Gastrocnemius medialis (tissue), 4 donors: ENCODE measurements at regions not wholly inside any gene's neighbourhood (a gene's known extent, or its start where the extent isn't known, plus 50 kb on each side); places are given as distances from the start of the nearest gene placed in this dataset.

ENCODE experiments used
- ATAC-seq, 2 donors: fragments of 150-250 bp; one replicate each; pipeline ENCODE4 v1.9.1; 2016
- DNase-seq, 2 donors: peaks; one replicate each; pipeline ENCODE4 v3.0.0-alpha.2; 2019
- H3K27ac ChIP-seq, 4 donors: fragments of 200-600 bp; sonication (generic); 1 replicate in 1 of 4; 2 replicates in 3 of 4; pipeline ENCODE4 v1.5.1; 2016 to 2018; ENCODE audit warnings: mild to moderate bottlenecking in 2 of 4, moderate library complexity in 1 of 4
- H3K27me3 ChIP-seq, 3 donors: fragments of 200-600 bp; sonication (generic) in 2 of 3; 1 replicate in 1 of 3; 2 replicates in 2 of 3; pipeline versions ENCODE4 v1.5.1 to v1.6.0; 2016 to 2019; ENCODE audit warnings: mild to moderate bottlenecking in 1 of 3, moderate library complexity in 1 of 3
- H3K36me3 ChIP-seq, 2 donors: fragments of 200-600 bp; sonication (generic) in 1 of 2; one replicate each; pipeline ENCODE4 v1.5.1; 2017 to 2018
- H3K4me1 ChIP-seq, 2 donors: fragments of 200-600 bp; sonication (generic) in 1 of 2; one replicate each; pipeline ENCODE4 v1.5.1; 2016 to 2017; ENCODE audit warnings: mild to moderate bottlenecking in 2 of 2
- H3K4me3 ChIP-seq, 4 donors: fragments of 200-600 bp; sonication (generic) in 3 of 4; 1 replicate in 1 of 4; 2 replicates in 3 of 4; pipeline ENCODE4 v1.5.1; 2016 to 2019; ENCODE audit warnings: mild to moderate bottlenecking in 2 of 4
- H3K9me3 ChIP-seq, 3 donors: fragments of 200-600 bp; sonication (generic) in 2 of 3; 1 replicate in 1 of 3; 2 replicates in 2 of 3; pipeline ENCODE4 v1.5.1; 2016 to 2019
- POLR2A ChIP-seq, 2 donors: fragments of 450-650 bp; IDR thresholded peaks; one replicate each; pipeline ENCODE4 v1.6.1; 2017; ENCODE audit warnings: antibody characterized with exemption in 2 of 2, mild to moderate bottlenecking in 2 of 2, moderate library complexity in 2 of 2
- in situ Hi-C, 4 donors: fragments of 200-750 bp; cut with MboI; loops; one replicate each; pipeline versions ENCODE4 v1.15.0 to v1.8.0; 2017; ENCODE audit warnings: low sequenced_read_pairs in 4 of 4
- intact Hi-C: fragments of 100-400 bp; cut with DNase I; formaldehyde crosslinking; loops from one replicate; pipeline ENCODE4 v1.15.1; 2023; ENCODE audit warnings: low total_unique reads
- TF ChIP-seq, protein P1 (sequence below), 5 experiments: fragments of 450-650 bp in 3 of 5; fragments of 200-600 bp in 2 of 5; sonication (generic) in 2 of 5; IDR thresholded peaks in 4 of 5; conservative IDR thresholded peaks in 1 of 5; 1 replicate in 4 of 5; 2 replicates in 1 of 5; pipeline ENCODE4 v1.5.1; 2016 to 2019; ENCODE audit warnings: antibody characterized with exemption in 5 of 5, mild to moderate bottlenecking in 3 of 5, moderate library complexity in 3 of 5

DNA sequence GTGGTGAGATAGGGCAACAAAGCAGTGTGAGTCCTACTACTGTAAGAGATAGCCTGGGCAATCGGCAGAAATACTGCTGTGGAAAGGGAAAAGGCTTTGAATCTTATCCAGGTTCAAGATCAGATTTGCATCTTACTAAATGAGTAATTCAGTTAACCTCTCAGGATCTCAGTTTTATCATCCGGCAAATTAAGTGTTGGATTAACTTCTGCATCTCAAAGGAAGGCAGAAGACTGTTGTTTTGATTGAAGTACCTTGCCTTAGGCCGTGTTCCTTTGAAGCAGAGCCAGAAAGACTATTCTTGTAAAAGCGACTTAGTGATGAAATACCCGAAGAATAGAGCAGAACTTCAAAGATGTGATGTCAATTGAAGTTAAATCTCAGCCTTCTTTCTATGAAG is 612.9 kb upstream of the USP24 start:
- Histone ChIP-seq H3K4me3 (no peak overlapping the region), H3K9me3 (no peaks in the 10 kb centered on the region), H3K27ac (no peak overlapping the region), H3K27me3 (no peaks in the 10 kb centered on the region), H3K36me3 (no peaks in the 10 kb centered on the region), H3K4me1 (no peaks in the 10 kb centered on the region)
- in situ Hi-C loops (no loop called here), intact Hi-C loops (no loop called here)
- DNase-seq, result no peak
- TF ChIP-seq, protein P1, sequence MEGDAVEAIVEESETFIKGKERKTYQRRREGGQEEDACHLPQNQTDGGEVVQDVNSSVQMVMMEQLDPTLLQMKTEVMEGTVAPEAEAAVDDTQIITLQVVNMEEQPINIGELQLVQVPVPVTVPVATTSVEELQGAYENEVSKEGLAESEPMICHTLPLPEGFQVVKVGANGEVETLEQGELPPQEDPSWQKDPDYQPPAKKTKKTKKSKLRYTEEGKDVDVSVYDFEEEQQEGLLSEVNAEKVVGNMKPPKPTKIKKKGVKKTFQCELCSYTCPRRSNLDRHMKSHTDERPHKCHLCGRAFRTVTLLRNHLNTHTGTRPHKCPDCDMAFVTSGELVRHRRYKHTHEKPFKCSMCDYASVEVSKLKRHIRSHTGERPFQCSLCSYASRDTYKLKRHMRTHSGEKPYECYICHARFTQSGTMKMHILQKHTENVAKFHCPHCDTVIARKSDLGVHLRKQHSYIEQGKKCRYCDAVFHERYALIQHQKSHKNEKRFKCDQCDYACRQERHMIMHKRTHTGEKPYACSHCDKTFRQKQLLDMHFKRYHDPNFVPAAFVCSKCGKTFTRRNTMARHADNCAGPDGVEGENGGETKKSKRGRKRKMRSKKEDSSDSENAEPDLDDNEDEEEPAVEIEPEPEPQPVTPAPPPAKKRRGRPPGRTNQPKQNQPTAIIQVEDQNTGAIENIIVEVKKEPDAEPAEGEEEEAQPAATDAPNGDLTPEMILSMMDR (IDR thresholded peaks at IDR 0.05 in 4 of 5, conservative IDR thresholded peaks at IDR 0.05 in 1 of 5), result no peak
- TF ChIP-seq POLR2A (IDR thresholded peaks at IDR 0.05), result no peak
- ATAC-seq, result no peak

DNA sequence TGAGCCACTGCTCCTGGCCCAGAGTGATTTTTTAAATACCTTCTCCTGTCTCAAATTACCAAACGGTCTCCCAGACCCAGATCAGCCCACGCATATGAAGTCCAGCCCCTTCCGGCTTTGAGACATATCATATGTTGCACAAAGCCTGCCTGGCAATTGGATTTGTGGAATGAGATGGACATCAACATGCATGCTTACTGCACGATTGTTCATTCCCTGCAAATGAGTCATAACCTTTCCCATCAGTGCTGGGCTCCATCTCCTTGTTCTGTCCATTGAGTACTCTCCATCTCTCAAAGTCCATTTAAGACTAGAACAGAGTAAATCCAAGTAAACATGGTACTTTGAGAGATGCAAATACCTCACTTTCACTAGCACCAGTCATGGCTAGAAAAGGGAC is 612.2 kb upstream of the USP24 start:
- ATAC-seq (no peak), DNase-seq (no peak)
- Histone ChIP-seq H3K36me3 (no peaks in the 10 kb centered on the region), H3K9me3 (no peaks in the 10 kb centered on the region), H3K4me3 (no peak overlapping the region), H3K27me3 (no peaks in the 10 kb centered on the region), H3K4me1 (no peaks in the 10 kb centered on the region), H3K27ac (no peak overlapping the region)
- in situ Hi-C loops, result no loop called here
- no peak for TF ChIP-seq POLR2A (IDR thresholded peaks at IDR 0.05)
- TF ChIP-seq, protein P1 (IDR thresholded peaks at IDR 0.05 in 4 of 5, conservative IDR thresholded peaks at IDR 0.05 in 1 of 5), result no peak
- intact Hi-C loops, result no loop called here

DNA sequence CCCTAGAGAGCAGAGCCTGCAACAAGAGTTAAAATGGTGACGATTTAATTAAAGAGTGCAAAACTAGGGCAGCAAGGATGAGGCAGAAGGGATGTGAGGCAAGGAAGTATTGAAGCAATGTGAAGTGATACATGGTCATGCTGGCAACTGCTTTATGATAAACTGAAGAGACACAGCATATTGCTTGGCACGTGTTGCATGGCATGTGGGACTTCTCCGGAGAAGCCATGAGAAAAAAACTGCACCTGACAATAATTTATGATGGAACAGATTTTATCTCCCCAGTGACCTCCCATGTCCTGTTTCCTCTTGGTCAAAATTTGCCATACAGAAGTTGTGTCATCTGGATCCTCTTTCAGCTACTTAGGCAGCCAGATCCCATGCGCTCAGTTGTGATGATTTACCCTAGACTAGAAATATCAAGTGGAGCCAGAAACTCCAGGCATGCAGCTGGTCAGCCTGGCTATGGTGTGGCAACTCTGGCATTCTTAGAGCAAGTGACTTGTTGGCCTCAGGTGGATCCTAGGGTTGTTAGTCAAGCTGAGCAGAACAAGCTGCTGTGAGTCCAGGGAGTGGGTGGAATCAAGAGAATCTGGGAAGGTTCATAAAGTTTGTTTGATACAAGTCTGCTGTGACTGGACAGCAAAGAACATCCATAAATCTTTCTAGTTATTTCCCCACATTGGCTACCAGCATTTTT is 611.4 kb upstream of the USP24 start:
- ATAC-seq (peak in 1 of 2 donors; percentile 80), DNase-seq (peak in 1 of 2 donors; percentile 5)
- H3K27me3 ChIP-seq, result no peaks in the 10 kb centered on the region
- in situ Hi-C loops (no loop called here), intact Hi-C loops (no loop called here)
- H3K36me3 ChIP-seq, result no peaks in the 10 kb centered on the region
- H3K4me1 ChIP-seq, result no peaks in the 10 kb centered on the region
- no peak overlapping the region for H3K27ac ChIP-seq
- H3K4me3 ChIP-seq, result no peak overlapping the region
- TF ChIP-seq, protein P1 (IDR thresholded peaks at IDR 0.05 in 4 of 5, conservative IDR thresholded peaks at IDR 0.05 in 1 of 5), result no peak
- no peak for TF ChIP-seq POLR2A (IDR thresholded peaks at IDR 0.05)
- no peaks in the 10 kb centered on the region for H3K9me3 ChIP-seq

DNA sequence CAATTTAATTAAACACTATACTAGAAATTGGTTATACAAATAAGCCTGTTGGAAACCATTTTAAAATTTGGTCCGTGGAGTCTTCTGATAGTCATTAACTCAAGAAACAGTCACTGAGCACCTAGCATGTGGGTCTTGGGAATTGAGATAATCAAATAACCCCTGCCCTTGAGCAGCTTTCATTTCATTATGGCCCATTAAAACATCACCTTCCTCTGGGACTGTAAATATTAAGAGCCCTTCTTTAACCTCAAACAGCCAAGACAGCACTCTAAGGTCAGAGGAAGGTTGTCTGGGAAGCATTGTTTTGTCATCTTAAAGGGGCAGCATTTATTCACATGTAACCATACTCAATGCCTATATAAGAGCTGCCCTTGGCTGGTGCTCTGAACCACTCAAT is 610.3 kb upstream of the USP24 start:
- H3K9me3 ChIP-seq, result no peaks in the 10 kb centered on the region
- H3K4me1 ChIP-seq, result no peaks in the 10 kb centered on the region
- no peak overlapping the region for H3K4me3 ChIP-seq
- no peaks in the 10 kb centered on the region for H3K27me3 ChIP-seq
- TF ChIP-seq, protein P1 (IDR thresholded peaks at IDR 0.05 in 4 of 5, conservative IDR thresholded peaks at IDR 0.05 in 1 of 5), result no peak
- TF ChIP-seq POLR2A (IDR thresholded peaks at IDR 0.05), result no peak
- ATAC-seq, result no peak
- in situ Hi-C loops (no loop called here), intact Hi-C loops (no loop called here)
- H3K36me3 ChIP-seq, result no peaks in the 10 kb centered on the region
- H3K27ac ChIP-seq, result no peak overlapping the region
- DNase-seq, result no peak

DNA sequence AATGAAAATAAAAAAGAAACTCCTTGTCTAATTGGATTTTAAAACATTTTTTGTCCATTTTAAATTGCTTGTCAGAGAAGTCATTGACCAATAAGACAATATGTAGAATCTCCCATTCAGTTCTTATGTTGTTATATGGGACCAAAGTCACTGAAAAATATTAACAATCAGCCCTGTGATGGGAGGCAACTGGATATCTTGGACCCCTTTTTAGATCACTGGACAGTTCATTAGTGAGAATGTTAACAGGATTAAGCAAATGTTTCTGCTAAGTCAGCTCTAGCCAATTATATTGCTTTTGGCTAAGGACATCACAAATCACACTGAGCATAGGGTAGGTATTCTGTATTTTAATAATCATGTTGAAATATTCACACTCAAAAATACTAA is 609.1 kb upstream of the USP24 start:
- in situ Hi-C loops, result no loop called here
- ATAC-seq (no peak), DNase-seq (no peak)
- H3K27me3 ChIP-seq, result no peaks in the 10 kb centered on the region
- no peaks in the 10 kb centered on the region for H3K9me3 ChIP-seq
- H3K4me1 ChIP-seq, result no peaks in the 10 kb centered on the region
- H3K36me3 ChIP-seq, result no peaks in the 10 kb centered on the region
- H3K4me3 ChIP-seq, result no peak overlapping the region
- H3K27ac ChIP-seq, result no peak overlapping the region
- intact Hi-C loops, result no loop called here
- TF ChIP-seq, protein P1 (IDR thresholded peaks at IDR 0.05 in 4 of 5, conservative IDR thresholded peaks at IDR 0.05 in 1 of 5), result no peak
- TF ChIP-seq POLR2A (IDR thresholded peaks at IDR 0.05), result no peak
